ENCODE measurements at regions not wholly inside any gene's neighbourhood (a gene's known extent, or its start where the extent isn't known, plus 50 kb on each side); places are given as distances from the start of the nearest gene placed in this dataset.
A peak's percentile ranks its signal among the peaks of the same experiment; 100 is the strongest.

- DNase-seq (ENCODE audit: low spot score) = no peak
- Mint-ChIP-seq H3K4me3 (ENCODE audit: unreplicated experiment) (no peak overlapping the region), H3K27ac (ENCODE audit: unreplicated experiment) (no peak overlapping the region), H3K36me3 (ENCODE audit: low read depth) (no peaks in the 10 kb centered on the region), H3K27me3 (ENCODE audit: low read depth) (no peaks in the 10 kb centered on the region), H3K4me1 (ENCODE audit: low read depth) (peaks cover 12% of the 10 kb centered on the region), H3K9me3 (ENCODE audit: low read depth) (no peaks in the 10 kb centered on the region)
- TF ChIP-seq, protein P1, sequence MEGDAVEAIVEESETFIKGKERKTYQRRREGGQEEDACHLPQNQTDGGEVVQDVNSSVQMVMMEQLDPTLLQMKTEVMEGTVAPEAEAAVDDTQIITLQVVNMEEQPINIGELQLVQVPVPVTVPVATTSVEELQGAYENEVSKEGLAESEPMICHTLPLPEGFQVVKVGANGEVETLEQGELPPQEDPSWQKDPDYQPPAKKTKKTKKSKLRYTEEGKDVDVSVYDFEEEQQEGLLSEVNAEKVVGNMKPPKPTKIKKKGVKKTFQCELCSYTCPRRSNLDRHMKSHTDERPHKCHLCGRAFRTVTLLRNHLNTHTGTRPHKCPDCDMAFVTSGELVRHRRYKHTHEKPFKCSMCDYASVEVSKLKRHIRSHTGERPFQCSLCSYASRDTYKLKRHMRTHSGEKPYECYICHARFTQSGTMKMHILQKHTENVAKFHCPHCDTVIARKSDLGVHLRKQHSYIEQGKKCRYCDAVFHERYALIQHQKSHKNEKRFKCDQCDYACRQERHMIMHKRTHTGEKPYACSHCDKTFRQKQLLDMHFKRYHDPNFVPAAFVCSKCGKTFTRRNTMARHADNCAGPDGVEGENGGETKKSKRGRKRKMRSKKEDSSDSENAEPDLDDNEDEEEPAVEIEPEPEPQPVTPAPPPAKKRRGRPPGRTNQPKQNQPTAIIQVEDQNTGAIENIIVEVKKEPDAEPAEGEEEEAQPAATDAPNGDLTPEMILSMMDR (IDR thresholded peaks at IDR 0.05) = no peak
These were observed 459.5 kb upstream of the PDE3A start for GRCh38 chr12:19908830-19909229.

DNA sequence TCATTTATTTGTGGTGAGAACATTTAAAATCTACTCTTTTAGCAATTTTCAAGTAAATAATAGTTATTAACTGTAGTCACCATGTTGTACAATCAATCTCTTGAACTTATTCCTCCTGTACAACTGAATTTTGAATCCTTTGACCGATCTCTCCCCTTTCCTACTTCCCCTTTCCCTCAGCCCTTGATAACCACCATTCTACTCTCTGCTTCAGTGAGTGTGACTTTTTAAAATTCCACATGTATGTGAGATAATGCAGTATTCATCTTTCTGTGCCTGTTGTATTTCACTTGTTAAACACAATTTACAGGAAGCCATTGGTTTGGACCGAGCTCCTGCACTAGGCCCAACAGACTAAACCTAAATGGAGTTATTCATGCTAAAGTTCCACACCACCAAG, 458.9 kb upstream of the PDE3A start:
- Mint-ChIP-seq H3K27ac (ENCODE audit: unreplicated experiment) (no peak overlapping the region), H3K36me3 (ENCODE audit: low read depth) (no peaks in the 10 kb centered on the region), H3K4me3 (ENCODE audit: unreplicated experiment) (no peak overlapping the region), H3K9me3 (ENCODE audit: low read depth) (no peaks in the 10 kb centered on the region), H3K4me1 (ENCODE audit: low read depth) (peaks cover 13% of the 10 kb centered on the region), H3K27me3 (ENCODE audit: low read depth) (no peaks in the 10 kb centered on the region)
- no peak for DNase-seq (ENCODE audit: low spot score)
- TF ChIP-seq, protein P1 (IDR thresholded peaks at IDR 0.05) = no peak

- no peaks in the 10 kb centered on the region for H3K9me3 Mint-ChIP-seq (ENCODE audit: low read depth)
- no peaks in the 10 kb centered on the region for H3K27me3 Mint-ChIP-seq (ENCODE audit: low read depth)
- TF ChIP-seq, protein P1 (IDR thresholded peaks at IDR 0.05) = no peak
- no peak overlapping the region for H3K4me3 Mint-ChIP-seq (ENCODE audit: unreplicated experiment)
- no peak for DNase-seq (ENCODE audit: low spot score)
- H3K27ac Mint-ChIP-seq (ENCODE audit: unreplicated experiment) = no peak overlapping the region
- no peaks in the 10 kb centered on the region for H3K36me3 Mint-ChIP-seq (ENCODE audit: low read depth)
- peaks cover 21% of the 10 kb centered on the region for H3K4me1 Mint-ChIP-seq (ENCODE audit: low read depth)
These were observed 457.7 kb upstream of the PDE3A start for GRCh38 chr12:19910681-19911080.

- no peaks in the 10 kb centered on the region for H3K36me3 Mint-ChIP-seq (ENCODE audit: low read depth)
- no peak overlapping the region for H3K27ac Mint-ChIP-seq (ENCODE audit: unreplicated experiment)
- TF ChIP-seq, protein P1 (IDR thresholded peaks at IDR 0.05) = no peak
- H3K4me3 Mint-ChIP-seq (ENCODE audit: unreplicated experiment) = no peak overlapping the region
- no peak for DNase-seq (ENCODE audit: low spot score)
- H3K4me1 Mint-ChIP-seq (ENCODE audit: low read depth) = peaks cover 24% of the 10 kb centered on the region
- no peaks in the 10 kb centered on the region for H3K27me3 Mint-ChIP-seq (ENCODE audit: low read depth)
- no peaks in the 10 kb centered on the region for H3K9me3 Mint-ChIP-seq (ENCODE audit: low read depth)
These were observed 455.3 kb upstream of the PDE3A start for GRCh38 chr12:19912991-19913390.

DNA sequence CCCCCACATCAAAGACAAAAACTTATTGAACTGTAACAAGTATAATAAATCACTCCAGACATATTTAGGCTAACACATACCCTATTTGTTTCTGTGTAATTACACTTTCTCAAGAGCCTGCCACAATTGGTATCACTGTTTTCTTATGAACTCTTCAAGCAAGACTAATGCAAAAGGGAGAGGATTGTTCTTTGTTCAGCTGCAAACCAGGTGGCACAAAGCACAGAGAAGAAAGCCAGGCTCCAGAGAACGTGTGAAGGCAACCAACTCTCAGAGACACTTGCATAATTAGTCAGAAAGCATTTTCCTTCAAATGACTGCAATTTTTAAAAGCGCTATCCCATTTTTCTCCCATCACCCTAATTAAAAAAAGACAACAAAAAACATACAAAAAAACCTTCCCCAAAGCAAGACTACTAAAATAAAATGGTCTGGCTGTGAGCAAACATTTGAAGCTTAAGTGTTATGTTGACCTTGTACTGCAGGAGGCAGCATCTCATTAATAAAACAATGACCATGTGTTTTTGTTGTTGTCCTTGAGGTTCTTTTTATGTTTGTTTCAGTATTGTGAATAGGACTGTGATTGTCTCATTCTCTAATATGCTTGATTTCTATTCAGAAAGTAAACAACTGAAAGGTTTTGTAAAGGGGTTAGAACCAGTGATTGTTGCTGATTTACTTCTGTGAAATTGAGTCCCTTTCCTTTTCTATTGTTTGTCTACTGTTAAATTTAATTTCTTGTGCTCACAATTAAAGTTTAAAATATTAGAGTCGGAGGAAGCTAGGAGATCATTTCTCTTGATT, 452.7 kb upstream of the PDE3A start:
- no peak for DNase-seq (ENCODE audit: low spot score)
- no peaks in the 10 kb centered on the region for H3K9me3 Mint-ChIP-seq (ENCODE audit: low read depth)
- H3K27ac Mint-ChIP-seq (ENCODE audit: unreplicated experiment) = peak overlapping the region; percentile 3
- no peaks in the 10 kb centered on the region for H3K36me3 Mint-ChIP-seq (ENCODE audit: low read depth)
- no peaks in the 10 kb centered on the region for H3K27me3 Mint-ChIP-seq (ENCODE audit: low read depth)
- TF ChIP-seq, protein P1 (IDR thresholded peaks at IDR 0.05) = peak; percentile 91
- H3K4me1 Mint-ChIP-seq (ENCODE audit: low read depth) = peaks cover 24% of the 10 kb centered on the region
- no peak overlapping the region for H3K4me3 Mint-ChIP-seq (ENCODE audit: unreplicated experiment)

All from chondrocyte (in vitro differentiated cells).